HAP-1 (cell line): ENCODE measurements at regions not wholly inside any gene's neighbourhood (a gene's known extent, or its start where the extent isn't known, plus 50 kb on each side); places are given as distances from the start of the nearest gene placed in this dataset.

Experiments used
- DNase-seq, 2 experiments: peaks; one replicate each; pipeline ENCODE4 v3.0.0-alpha.2; 2016 to 2020; ENCODE audit warnings: low spot score in 2 of 2
- H3K27me3 ChIP-seq: fragments of 250-450 bp; sonication (Bioruptor Pico); 2 replicates; pipeline ENCODE4 v1.5.1; 2020; ENCODE audit warnings: low read depth, mild to moderate bottlenecking, moderate library complexity
- H3K36me3 ChIP-seq: fragments of 250-450 bp; sonication (Bioruptor Pico); replicated peaks from 2 replicates; pipeline ENCODE4 v1.5.1; 2020; ENCODE audit warnings: mild to moderate bottlenecking
- H3K4me1 ChIP-seq: fragments of 250-450 bp; sonication (Bioruptor Pico); 2 replicates; pipeline ENCODE4 v1.5.1; 2020; ENCODE audit warnings: mild to moderate bottlenecking
- H3K4me3 ChIP-seq: fragments of 250-450 bp; sonication (Bioruptor Pico); 2 replicates; pipeline ENCODE4 v1.5.1; 2020; ENCODE audit warnings: mild to moderate bottlenecking, moderate library complexity
- H3K9me3 ChIP-seq: fragments of 250-450 bp; sonication (Bioruptor Pico); 2 replicates; pipeline ENCODE4 v1.5.1; 2020; ENCODE audit warnings: mild to moderate bottlenecking, moderate library complexity
- in situ Hi-C: fragments of 300-500 bp; cut with MboI; formaldehyde crosslinking; loops from 3 replicates; pipeline ENCODE4 v1.14.3; 2020; ENCODE audit warnings: low sequenced_read_pairs, inconsistent platforms, mixed read lengths

DNA sequence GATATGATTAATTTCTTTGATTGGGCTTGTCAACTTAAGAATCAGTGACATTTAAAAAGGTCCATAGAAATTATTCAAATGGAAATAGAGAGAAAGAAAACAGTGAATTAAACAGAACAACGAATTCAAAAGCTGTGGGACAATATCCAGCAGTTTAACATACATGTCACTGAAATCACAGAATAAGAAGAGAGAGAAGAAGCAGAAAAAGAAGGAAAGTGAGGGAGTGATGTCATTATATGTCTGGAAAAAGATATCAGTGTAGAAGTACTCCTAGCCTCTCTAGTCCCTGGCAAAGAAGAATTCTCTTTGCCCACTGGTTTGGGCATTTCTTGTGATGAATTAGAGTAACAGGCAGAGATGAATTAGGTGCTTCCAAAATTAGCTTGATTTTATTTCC is 109.2 kb upstream of the ABCA1 start:
- in situ Hi-C loops, result no loop called here
- Histone ChIP-seq H3K4me3 (no peak overlapping the region), H3K9me3 (0 out of 2 replicates have a peak, but pooled peaks cover 2% of the 10 kb centered on the region), H3K4me1 (no peaks in the 10 kb centered on the region), H3K27me3 (no peaks in the 10 kb centered on the region), H3K36me3 (no peaks in the 10 kb centered on the region)
- no peak for DNase-seq

DNA sequence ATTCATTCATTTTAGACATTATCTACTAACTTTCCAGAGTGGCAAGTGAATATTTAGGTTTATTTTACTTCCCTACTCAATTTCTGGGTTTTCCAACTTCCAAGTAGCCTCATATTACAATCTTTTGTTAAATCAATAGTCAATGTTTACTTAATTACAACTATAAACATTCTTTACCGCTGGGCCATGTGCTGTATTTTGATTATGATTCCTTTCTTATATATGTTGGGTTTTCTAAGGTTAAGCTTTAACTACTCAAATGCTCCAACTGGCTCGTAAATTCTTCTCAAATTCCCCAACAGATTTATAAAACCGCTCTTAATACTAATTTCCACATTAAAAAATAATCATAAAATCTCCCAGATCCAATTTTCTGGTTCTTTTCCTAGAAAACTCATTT is 110.1 kb upstream of the ABCA1 start:
- H3K36me3 ChIP-seq, result no peaks in the 10 kb centered on the region
- H3K9me3 ChIP-seq, result 0 out of 2 replicates have a peak, but pooled peaks cover 2% of the 10 kb centered on the region
- H3K4me1 ChIP-seq, result no peaks in the 10 kb centered on the region
- in situ Hi-C loops, result no loop called here
- no peak overlapping the region for H3K4me3 ChIP-seq
- no peaks in the 10 kb centered on the region for H3K27me3 ChIP-seq
- DNase-seq, result no peak

DNA sequence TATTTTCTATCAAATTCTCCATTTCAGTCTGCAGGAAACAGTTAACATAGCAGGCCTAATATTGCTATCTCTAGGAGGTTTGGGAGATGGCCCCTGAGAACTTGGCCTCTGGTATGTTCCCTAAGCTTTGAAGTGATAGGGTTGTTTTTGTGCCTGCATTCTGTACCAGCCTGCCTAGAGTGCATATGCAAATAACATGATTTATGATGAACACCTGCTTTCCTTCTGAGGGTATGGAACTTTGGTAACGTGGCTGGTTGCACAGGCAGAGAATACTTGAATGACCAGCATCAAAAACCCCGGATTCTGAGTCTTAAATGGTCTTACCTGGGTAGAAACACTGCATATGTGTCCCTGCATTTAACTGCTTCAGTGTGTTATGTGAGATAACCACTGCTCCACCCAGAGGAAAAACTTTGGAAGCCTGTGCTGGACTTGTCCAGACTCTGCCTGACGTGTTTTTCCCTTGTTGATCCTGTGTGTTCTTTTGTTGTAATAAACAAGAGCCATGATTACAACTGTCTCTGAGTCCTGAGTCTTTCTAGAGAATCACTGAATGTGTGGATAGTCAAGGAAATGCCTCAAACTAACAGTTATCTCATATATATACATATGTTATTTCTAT is 111.3 kb upstream of the ABCA1 start:
- H3K4me3 ChIP-seq, result no peak overlapping the region
- H3K9me3 ChIP-seq, result no peaks in the 10 kb centered on the region
- in situ Hi-C loops, result no loop called here
- no peaks in the 10 kb centered on the region for H3K36me3 ChIP-seq
- DNase-seq, result no peak
- H3K27me3 ChIP-seq, result no peaks in the 10 kb centered on the region
- no peaks in the 10 kb centered on the region for H3K4me1 ChIP-seq

DNA sequence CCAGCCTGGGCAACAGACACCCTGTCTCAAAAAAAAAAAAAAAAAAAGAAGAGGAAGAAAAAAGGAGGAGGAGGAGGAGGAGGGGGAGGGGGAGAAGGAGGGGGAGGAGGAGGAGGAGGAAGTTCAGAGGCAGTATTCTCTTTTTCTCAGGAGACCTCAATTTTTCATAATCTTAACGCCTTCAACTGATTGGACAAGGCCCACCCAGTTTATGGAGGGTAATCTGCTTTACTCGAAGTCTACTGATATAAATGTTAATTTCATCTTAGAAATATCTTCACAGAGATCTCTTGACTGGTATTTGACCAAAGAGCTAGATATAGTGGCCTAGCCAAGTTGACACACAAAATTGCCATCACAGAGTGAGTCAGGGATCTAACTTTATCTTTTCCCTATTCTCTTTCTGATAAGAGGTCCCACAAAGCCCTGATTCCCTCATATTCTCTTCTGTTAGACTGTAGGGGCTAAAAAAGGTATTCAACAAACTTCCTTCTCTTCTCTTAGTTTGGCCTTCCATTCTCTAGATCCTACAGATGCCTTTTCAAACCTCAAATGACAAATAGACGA is 115.5 kb upstream of the ABCA1 start:
- no peak for DNase-seq
- no peaks in the 10 kb centered on the region for H3K9me3 ChIP-seq
- H3K4me1 ChIP-seq, result peaks cover 9% of the 10 kb centered on the region
- H3K36me3 ChIP-seq, result no peaks in the 10 kb centered on the region
- H3K27me3 ChIP-seq, result no peaks in the 10 kb centered on the region
- in situ Hi-C loops, result loop anchor here (10.0 kb wide), 1 partner anchor 59 kb away; no protein-coding TSS in a partner anchor
- no peak overlapping the region for H3K4me3 ChIP-seq

DNA sequence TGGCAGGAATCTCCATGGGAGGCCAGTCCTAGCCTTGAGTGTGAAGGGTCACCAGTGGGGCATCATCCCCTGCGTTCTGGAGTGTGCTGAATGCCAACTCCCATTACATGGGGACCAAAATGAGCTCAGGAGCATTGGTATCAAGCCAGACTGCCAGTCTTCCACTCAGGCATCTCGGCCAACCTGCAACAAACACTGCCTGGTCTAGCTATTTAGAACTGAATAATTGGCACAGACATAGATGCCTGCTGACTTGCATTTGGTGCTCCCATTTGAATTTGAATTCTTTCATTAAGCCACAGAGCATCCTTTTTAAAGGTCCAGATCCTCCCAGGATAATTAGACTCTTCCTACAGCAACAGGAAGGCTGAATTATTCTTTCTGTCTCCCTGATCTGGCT is 116.6 kb upstream of the ABCA1 start:
- no peaks in the 10 kb centered on the region for H3K27me3 ChIP-seq
- no peaks in the 10 kb centered on the region for H3K36me3 ChIP-seq
- H3K4me3 ChIP-seq, result no peak overlapping the region
- in situ Hi-C loops, result loop anchor here (10.0 kb wide), 1 partner anchor 60 kb away; no protein-coding TSS in a partner anchor
- H3K4me1 ChIP-seq, result peaks cover 9% of the 10 kb centered on the region
- peak in 1 of 2 experiments; percentile 12 for DNase-seq
- no peaks in the 10 kb centered on the region for H3K9me3 ChIP-seq

DNA sequence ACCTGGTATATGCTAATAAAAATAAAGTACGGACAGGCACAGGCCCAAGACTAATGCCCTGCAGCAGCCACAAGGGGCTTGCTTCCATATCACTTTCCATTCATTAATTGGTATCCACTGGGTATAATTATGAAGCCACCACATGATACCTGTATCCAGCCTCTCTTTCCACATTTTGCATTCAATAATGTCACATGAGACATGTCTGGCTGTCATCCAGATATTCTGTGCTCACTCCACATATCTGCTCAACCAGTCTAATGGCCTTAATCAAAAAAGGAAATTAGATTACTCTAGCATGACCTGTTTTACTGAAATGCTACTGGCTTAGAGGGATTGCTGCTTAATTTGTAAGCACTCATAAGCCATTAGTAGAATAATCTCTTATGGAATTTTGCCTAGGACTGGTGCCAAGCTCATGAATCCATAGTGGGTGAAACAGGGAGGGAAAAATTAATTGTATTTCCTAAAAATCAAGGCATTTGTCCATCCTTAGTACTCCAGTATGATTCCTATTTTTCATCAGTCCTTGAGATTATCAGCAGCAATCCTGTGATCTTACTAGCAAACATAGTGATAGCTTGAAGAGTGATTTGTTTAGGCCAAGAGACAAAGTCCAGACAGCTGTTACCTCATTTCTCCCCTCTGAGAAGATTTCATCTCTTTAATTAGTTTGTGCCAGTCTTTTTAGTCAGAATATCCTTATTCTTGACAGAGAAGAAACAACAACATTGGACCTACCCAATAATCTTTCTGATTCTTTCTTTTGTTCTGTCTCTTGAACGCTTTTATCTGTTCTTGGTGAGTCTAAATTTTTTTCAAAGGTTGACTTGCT is 119.2 kb upstream of the ABCA1 start:
- Histone ChIP-seq H3K27me3 (no peaks in the 10 kb centered on the region), H3K36me3 (no peaks in the 10 kb centered on the region), H3K4me1 (peaks cover 9% of the 10 kb centered on the region), H3K9me3 (no peaks in the 10 kb centered on the region), H3K4me3 (no peak overlapping the region)
- in situ Hi-C loops, result loop anchor here (10.0 kb wide), 1 partner anchor 62 kb away; no protein-coding TSS in a partner anchor
- no peak for DNase-seq

DNA sequence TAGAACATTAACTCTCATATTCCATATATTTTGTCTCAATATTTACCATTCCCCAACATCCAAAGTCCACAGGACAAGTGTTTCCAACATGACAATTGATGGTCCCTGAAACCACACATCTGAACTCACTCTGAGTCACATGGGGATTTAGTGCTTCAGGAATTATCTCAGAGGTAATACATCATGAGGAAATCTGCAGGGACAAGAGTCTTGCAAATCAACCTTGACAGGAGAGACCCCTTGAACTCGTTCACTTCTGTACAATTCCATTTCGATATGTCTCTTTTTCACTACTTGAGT is 119.7 kb upstream of the ABCA1 start:
- in situ Hi-C loops, result loop anchor here (10.0 kb wide), 1 partner anchor 63 kb away; no protein-coding TSS in a partner anchor
- Histone ChIP-seq H3K4me1 (peaks cover 9% of the 10 kb centered on the region), H3K9me3 (no peaks in the 10 kb centered on the region; the same call in 1 of the 2 replicates), H3K27me3 (no peaks in the 10 kb centered on the region), H3K36me3 (no peaks in the 10 kb centered on the region), H3K4me3 (no peak overlapping the region)
- no peak for DNase-seq

DNA sequence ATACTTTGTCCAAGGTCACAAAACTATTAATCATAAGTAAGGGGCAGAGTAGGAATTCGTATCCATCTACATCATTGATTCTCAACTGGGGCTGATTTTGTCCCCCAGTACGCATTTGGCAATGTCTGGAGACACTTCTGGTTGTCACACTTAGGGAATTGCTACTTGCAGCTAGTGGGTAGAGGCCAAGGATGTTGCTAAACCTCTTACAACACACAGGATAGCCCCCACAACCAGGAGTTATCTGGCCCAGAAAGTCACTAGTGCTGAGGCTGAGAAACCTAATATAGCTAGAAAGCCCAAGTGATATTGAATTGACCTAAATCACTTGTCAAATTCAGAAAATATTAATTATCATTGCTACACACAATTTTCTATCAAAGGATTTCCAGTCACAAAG is 120.4 kb upstream of the ABCA1 start:
- H3K27me3 ChIP-seq, result no peaks in the 10 kb centered on the region
- H3K36me3 ChIP-seq, result no peaks in the 10 kb centered on the region
- no peak overlapping the region for H3K4me3 ChIP-seq
- DNase-seq, result no peak
- H3K4me1 ChIP-seq, result peaks cover 9% of the 10 kb centered on the region
- H3K9me3 ChIP-seq, result no peaks in the 10 kb centered on the region; the same call in 1 of the 2 replicates
- in situ Hi-C loops, result loop anchor here (10.0 kb wide), 1 partner anchor 64 kb away; no protein-coding TSS in a partner anchor

DNA sequence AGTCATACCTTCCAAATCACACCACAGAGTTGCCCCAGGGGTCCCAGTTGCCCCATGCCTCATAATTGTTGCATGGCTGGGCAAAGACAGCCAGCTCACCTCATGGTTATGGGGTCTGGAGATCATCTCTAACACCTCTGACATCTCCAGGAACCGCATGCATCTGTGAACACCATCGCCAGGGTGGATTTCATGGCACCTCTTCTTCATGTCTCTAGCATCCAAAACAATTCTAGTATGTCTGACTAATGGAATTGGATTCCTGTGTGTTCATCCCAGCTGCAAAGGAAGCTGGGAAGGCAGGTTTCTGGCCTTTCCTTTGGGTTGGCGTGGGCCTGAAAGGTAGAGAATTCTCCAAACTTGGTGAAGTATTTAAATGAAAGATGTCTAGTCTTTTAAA is 122.3 kb upstream of the ABCA1 start:
- Histone ChIP-seq H3K27me3 (no peaks in the 10 kb centered on the region), H3K36me3 (no peaks in the 10 kb centered on the region), H3K4me3 (no peak overlapping the region), H3K9me3 (no peaks in the 10 kb centered on the region; the same call in 1 of the 2 replicates), H3K4me1 (peaks cover 5% of the 10 kb centered on the region)
- in situ Hi-C loops, result no loop called here
- DNase-seq, result no peak

DNA sequence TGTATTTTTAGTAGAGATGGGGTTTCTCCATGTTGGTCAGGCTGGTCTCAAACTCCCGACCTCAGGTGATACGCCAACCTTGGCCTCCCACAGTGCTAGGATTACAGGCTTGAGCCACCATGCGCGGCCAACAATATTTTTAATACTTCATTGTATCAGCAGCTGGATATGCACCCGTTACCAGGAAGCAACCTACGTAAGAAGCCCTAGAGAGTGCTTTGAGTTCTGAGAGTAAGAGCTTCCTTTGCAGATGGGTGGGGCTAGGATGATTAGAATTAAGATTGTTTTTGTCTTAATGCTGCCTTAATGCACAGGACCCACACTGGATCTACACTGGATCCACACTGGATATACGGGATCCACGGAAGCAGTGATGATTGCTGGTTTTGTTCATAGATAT is 123.9 kb upstream of the ABCA1 start:
- Histone ChIP-seq H3K4me1 (no peaks in the 10 kb centered on the region), H3K4me3 (no peak overlapping the region), H3K36me3 (no peaks in the 10 kb centered on the region), H3K27me3 (no peaks in the 10 kb centered on the region), H3K9me3 (no peaks in the 10 kb centered on the region; the same call in 1 of the 2 replicates)
- no peak for DNase-seq
- in situ Hi-C loops, result no loop called here

DNA sequence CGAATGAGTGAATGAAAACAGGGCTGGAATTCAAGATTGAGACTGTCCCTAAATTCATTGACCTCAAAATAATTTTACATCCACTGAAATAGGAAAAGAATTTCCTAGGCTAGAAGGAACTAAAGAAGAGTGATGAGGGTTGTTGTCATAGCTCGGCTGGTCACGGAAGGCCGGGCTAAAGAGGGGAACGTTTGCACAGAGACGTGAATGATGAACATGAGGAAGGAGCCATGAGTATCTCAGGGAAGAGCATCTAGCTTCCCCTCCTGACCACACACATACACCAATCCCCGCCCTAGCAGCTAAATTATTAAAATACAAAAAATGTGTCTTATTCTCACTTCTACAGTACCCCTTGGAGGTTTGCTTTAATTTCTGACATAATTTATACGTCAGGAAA is 124.4 kb upstream of the ABCA1 start:
- no peak for DNase-seq
- in situ Hi-C loops, result no loop called here
- Histone ChIP-seq H3K27me3 (no peaks in the 10 kb centered on the region), H3K36me3 (no peaks in the 10 kb centered on the region), H3K4me3 (no peak overlapping the region), H3K9me3 (no peaks in the 10 kb centered on the region; the same call in 1 of the 2 replicates), H3K4me1 (no peaks in the 10 kb centered on the region)

DNA sequence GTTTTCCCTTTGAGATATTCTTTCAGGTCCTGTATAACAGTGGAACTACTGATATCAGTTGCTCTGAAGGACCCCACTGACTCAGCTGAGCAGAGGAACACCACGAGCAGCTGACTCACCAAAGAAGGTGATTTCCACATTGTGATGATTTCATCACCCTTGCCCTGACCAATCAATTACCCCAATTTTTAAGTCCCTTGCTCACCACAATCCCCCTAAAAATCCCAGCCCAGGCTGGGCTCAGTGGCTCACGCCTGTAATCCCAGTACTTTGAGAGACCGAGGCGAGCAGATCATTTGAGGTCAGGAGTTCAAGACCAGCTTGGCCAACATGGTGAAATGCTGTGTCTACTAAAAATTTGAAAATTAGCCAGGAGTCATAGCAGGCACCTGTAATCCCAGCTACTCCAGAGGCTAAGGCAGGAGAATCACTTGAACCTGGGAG is 125.3 kb upstream of the ABCA1 start:
- no peaks in the 10 kb centered on the region for H3K27me3 ChIP-seq
- H3K9me3 ChIP-seq, result no peaks in the 10 kb centered on the region; the same call in 1 of the 2 replicates
- H3K4me1 ChIP-seq, result no peaks in the 10 kb centered on the region
- in situ Hi-C loops, result no loop called here
- no peaks in the 10 kb centered on the region for H3K36me3 ChIP-seq
- H3K4me3 ChIP-seq, result no peak overlapping the region
- DNase-seq, result no peak

DNA sequence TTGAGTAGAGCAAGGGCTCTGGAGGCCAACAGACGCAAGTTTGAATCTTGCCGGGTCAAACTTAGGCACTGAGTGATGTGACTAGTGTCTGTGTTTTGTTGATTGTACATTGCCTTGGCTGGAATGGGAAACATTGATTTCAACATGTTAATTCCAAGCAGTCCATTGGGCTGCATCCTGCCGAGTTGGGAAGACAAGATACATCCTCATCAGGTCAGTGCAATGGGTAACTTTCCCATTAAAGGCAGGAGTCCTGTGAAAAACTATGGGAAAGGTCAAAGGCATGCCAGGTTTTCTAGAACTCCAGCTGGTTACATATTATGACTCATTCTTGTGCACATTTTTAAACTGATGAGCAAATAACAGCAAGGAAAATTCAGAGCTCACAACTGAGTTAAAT is 126.5 kb upstream of the ABCA1 start:
- Histone ChIP-seq H3K4me1 (no peaks in the 10 kb centered on the region), H3K9me3 (no peaks in the 10 kb centered on the region; the same call in 1 of the 2 replicates), H3K27me3 (no peaks in the 10 kb centered on the region), H3K4me3 (no peak overlapping the region), H3K36me3 (no peaks in the 10 kb centered on the region)
- in situ Hi-C loops, result no loop called here
- DNase-seq, result no peak

DNA sequence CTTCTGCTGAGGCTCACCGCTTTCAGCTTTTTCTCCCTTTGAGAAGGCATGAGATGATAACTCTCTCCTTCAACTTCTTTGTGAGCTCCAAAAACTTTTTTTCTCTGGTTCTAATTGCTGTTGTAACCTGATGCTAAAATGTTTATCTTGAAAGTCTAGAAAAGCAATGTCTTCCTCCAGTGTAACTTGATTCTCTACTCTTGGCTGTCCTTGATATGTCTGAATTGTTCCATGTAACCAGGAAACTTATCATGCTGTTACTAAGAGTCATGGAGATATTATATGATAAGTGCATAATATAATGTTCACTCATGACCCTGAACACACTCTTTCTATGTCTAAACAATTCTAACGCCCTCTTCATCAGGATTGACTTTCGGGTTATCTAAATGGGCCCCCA is 128.0 kb upstream of the ABCA1 start:
- no peak for DNase-seq
- in situ Hi-C loops, result no loop called here
- no peaks in the 10 kb centered on the region for H3K4me1 ChIP-seq
- no peaks in the 10 kb centered on the region; the same call in 1 of the 2 replicates for H3K9me3 ChIP-seq
- no peak overlapping the region for H3K4me3 ChIP-seq
- H3K27me3 ChIP-seq, result no peaks in the 10 kb centered on the region
- H3K36me3 ChIP-seq, result no peaks in the 10 kb centered on the region
